Fibroblast of skin of scalp (primary cell): ENCODE measurements at regions not wholly inside any gene's neighbourhood (a gene's known extent, or its start where the extent isn't known, plus 50 kb on each side); places are given as distances from the start of the nearest gene placed in this dataset.

ENCODE experiments used
- DNase-seq: peaks from one replicate; pipeline ENCODE4 v3.0.0-alpha.2; 2013

GRCh38 chr4:24093446-24093845 lies 203.6 kb upstream of the PPARGC1A start:
- DNase-seq, result no peak

GRCh38 chr4:24091639-24092233 lies 201.9 kb upstream of the PPARGC1A start:
- DNase-seq, result peak; percentile 28

GRCh38 chr4:24089851-24090534 lies 200.1 kb upstream of the PPARGC1A start:
- peak; percentile 80 for DNase-seq

- DNase-seq, result peak; percentile 59
These were observed 191.0 kb upstream of the PPARGC1A start for GRCh38 chr4:24080871-24081270.

GRCh38 chr4:24078347-24078962 lies 188.6 kb upstream of the PPARGC1A start:
- no peak for DNase-seq

GRCh38 chr4:24076811-24077210 lies 187.0 kb upstream of the PPARGC1A start:
- DNase-seq, result no peak

GRCh38 chr4:24073948-24074347 lies 184.1 kb upstream of the PPARGC1A start:
- no peak for DNase-seq

- DNase-seq, result no peak
These were observed 181.9 kb upstream of the PPARGC1A start for GRCh38 chr4:24071612-24072372.

- peak; percentile 66 for DNase-seq
These were observed 180.3 kb upstream of the PPARGC1A start for GRCh38 chr4:24070117-24070516.

GRCh38 chr4:24067367-24068193 lies 177.7 kb upstream of the PPARGC1A start:
- DNase-seq, result peak; percentile 38

GRCh38 chr4:24065974-24066373 lies 176.1 kb upstream of the PPARGC1A start:
- no peak for DNase-seq

- DNase-seq, result no peak
These were observed 173.9 kb upstream of the PPARGC1A start for GRCh38 chr4:24063731-24064130.

GRCh38 chr4:24060932-24061331 lies 171.1 kb upstream of the PPARGC1A start:
- no peak for DNase-seq

- DNase-seq, result no peak
These were observed 170.0 kb upstream of the PPARGC1A start for GRCh38 chr4:24059839-24060238.

GRCh38 chr4:24057915-24058559 lies 168.2 kb upstream of the PPARGC1A start:
- DNase-seq, result no peak

GRCh38 chr4:24056289-24056688 lies 166.4 kb upstream of the PPARGC1A start:
- no peak for DNase-seq

GRCh38 chr4:24055623-24056022 lies 165.8 kb upstream of the PPARGC1A start:
- DNase-seq, result no peak

- DNase-seq, result no peak
These were observed 165.1 kb upstream of the PPARGC1A start for GRCh38 chr4:24054910-24055309.

GRCh38 chr4:24053934-24054333 lies 164.1 kb upstream of the PPARGC1A start:
- DNase-seq, result no peak

GRCh38 chr4:24044610-24045589 lies 155.1 kb upstream of the PPARGC1A start:
- no peak for DNase-seq

- DNase-seq, result peak; percentile 97
These were observed 152.2 kb upstream of the PPARGC1A start for GRCh38 chr4:24042094-24042493.
